ENCODE measurements at regions not wholly inside any gene's neighbourhood (a gene's known extent, or its start where the extent isn't known, plus 50 kb on each side); places are given as distances from the start of the nearest gene placed in this dataset.

DNA sequence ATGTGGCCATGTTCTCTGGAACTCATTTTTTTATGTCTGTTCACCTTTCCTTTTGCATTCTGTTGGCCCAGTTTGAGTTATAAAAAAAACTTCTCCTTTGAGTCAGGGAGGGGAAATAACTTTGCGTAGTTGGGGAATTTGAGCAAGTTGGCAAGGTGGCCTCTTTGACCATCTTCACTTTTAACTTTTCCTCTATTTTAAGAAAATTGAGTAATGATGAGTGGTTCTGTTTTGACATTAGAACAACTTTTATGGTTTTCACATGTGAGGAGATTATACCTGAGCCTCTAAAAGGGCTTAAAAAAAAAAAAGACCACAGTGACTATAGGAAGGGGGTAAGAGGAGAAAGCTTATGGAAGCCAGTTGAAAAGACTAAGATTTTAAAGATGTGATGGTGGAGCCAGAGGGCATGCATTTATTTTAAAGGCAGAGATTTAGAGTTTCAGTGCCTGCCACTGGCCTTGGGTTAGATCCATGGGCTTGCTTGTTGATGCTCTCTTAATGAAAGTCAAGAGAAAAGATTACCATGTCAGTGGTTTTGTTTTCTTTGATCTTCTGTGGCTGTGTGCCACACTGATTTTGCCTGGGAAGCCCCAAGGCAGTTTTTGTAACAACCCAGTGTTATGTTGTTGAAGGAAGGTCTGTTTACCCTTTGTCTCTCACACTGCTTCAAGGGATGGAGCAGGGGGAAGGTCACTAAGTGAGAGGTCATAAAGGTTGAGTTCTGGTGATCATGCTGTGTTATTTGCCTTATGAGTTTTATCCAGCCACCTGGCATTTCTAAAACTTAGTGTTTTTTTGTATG, 219.7 kb upstream of the CD180 start:
- no peak for DNase-seq (ENCODE audit: low read depth, low spot score)
- Histone ChIP-seq H3K4me2 (ENCODE audit: low read length) (no peak overlapping the region), H3K27ac (ENCODE audit: low read depth, low read length) (no peak overlapping the region), H3K27me3 (ENCODE audit: insufficient read depth, low read length) (no peaks in the 10 kb centered on the region; the same call in 1 of the 2 replicates), H2AFZ (ENCODE audit: low read depth, low read length, poor library complexity, severe bottlenecking) (no peak overlapping the region), H3K79me2 (ENCODE audit: insufficient read depth, low read length) (no peaks in the 10 kb centered on the region), H4K20me1 (ENCODE audit: insufficient read depth) (no peaks in the 10 kb centered on the region), H3K9me3 (ENCODE audit: control insufficient read depth in 1 of 2, insufficient read depth in 1 of 2, low read depth in 1 of 2, low read length in 2 of 2) (no peaks in the 10 kb centered on the region; a peak in 1 of 4 replicates), H3K36me3 (ENCODE audit: control insufficient read depth in 1 of 2, insufficient read depth in 2 of 2, low read length in 2 of 2) (no peaks in the 10 kb centered on the region), H3K9me2 (ENCODE audit: insufficient read depth) (no peaks in the 10 kb centered on the region), H3K4me3 (replicated peaks in 1 of 2; ENCODE audit: low read depth in 1 of 2, low read length in 2 of 2) (no peak overlapping the region), H3K9ac (ENCODE audit: low read length) (no peak overlapping the region), H3K4me1 (ENCODE audit: control insufficient read depth in 1 of 2, insufficient read depth in 2 of 2, low read length in 2 of 2) (no peaks in the 10 kb centered on the region)
- no TSS peak for BruUV-seq (replicated peaks)
- TF ChIP-seq, protein P1, sequence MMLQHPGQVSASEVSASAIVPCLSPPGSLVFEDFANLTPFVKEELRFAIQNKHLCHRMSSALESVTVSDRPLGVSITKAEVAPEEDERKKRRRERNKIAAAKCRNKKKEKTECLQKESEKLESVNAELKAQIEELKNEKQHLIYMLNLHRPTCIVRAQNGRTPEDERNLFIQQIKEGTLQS (IDR thresholded peaks at IDR 0.05): no peak
- TF ChIP-seq SIN3A (IDR thresholded peaks at IDR 0.05; ENCODE audit: low read depth) (no peak), POLR2AphosphoS5 (IDR thresholded peaks at IDR 0.05; ENCODE audit: low read depth, low read length) (no peak), SP1 (IDR thresholded peaks at IDR 0.05; ENCODE audit: low read depth) (no peak), CBX3 (IDR thresholded peaks at IDR 0.05; ENCODE audit: low read depth) (no peak), CEBPB (IDR thresholded peaks at IDR 0.05; ENCODE audit: low read depth) (no peak), EGR1 (IDR thresholded peaks at IDR 0.05; ENCODE audit: low read depth) (no peak), CTCF (IDR thresholded peaks at IDR 0.05 in 2 of 3, conservative IDR thresholded peaks at IDR 0.05 in 1 of 3; ENCODE audit: borderline replicate concordance in 1 of 3, insufficient read depth in 1 of 3, low read depth in 2 of 3, low read length in 2 of 3) (no peak), JUND (IDR thresholded peaks at IDR 0.05) (no peak), EZH2 (IDR thresholded peaks at IDR 0.05) (no peak)
- TF ChIP-seq, protein P2, sequence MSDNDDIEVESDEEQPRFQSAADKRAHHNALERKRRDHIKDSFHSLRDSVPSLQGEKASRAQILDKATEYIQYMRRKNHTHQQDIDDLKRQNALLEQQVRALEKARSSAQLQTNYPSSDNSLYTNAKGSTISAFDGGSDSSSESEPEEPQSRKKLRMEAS (IDR thresholded peaks at IDR 0.05): no peak
- ChIA-PET POLR2A (no interaction called here), CTCF (no interaction called here), RAD21 (ENCODE audit: low non-redundant PET in 1 of 2, low total read pairs in 2 of 2, uncharacterized antibody in 2 of 2, unreplicated experiment in 2 of 2) (no interaction called here)
- ATAC-seq: no peak
- intact Hi-C loops (cut with micrococcal nuclease): no loop called here
